ENCODE measurements at regions not wholly inside any gene's neighbourhood (a gene's known extent, or its start where the extent isn't known, plus 50 kb on each side); places are given as distances from the start of the nearest gene placed in this dataset.
A peak's percentile ranks its signal among the peaks of the same experiment; 100 is the strongest.

DNA sequence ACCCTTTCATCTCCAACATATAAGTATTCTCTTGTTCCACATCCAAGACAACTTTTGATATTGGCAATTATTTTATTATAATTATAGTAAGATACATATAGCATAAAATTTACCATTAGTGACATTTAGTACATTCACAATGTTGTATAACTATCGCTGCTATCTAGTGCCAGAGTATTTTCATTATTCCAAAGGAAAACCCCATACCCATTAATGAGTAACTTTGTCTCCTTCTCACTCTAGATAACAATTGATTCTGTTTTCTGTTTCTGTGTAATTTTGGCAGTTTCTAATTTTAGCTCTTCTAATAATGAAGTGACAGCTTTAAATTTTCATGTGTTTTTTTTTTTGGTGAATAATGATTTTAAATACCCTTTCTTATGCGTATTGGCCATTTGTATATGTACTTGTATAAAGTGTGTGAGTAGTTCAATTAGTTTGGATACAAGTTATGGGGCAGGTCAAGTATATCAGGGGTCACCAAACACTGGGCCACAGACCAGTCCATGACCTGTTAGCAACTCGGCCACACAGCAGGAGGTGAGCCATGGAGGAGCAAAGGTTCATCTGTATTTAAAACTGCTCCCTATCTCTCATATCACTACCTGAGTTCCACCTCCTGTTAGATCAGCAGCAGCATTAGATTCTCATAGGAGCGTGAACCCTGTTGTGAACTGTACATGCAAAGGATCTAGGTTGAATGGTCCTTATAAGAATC, 97.2 kb upstream of the SYT1 start:
- in situ Hi-C loops (cut with HindIII; ENCODE audit: low pct_unique_long_range_greater_than_20kb, low sequenced_read_pairs), result no loop called here
- no peak for DNase-seq (ENCODE audit: low read depth in 1 of 2, low spot score in 1 of 2)
- TF ChIP-seq JUND (IDR thresholded peaks at IDR 0.05; ENCODE audit: low read depth), result no peak

DNA sequence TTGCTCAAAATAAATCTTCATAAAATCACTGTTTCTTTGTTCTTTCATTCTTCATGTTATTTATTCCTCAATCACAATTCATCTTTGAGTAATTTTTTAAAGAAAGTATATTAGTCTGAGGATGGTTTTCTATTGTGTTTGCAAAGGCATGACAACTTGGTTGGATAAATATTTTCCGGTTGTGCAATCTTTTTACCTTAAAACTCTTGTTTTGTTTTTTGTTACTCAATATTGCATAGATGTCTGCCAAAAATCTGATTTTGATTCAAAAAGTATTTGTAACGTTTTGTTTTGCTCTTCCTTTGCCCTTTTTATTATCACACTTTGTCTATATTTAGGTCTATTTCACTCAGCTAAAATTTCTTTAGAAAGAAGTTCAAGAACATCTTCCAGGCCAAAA, 86.2 kb upstream of the SYT1 start:
- no peak for TF ChIP-seq JUND (IDR thresholded peaks at IDR 0.05; ENCODE audit: low read depth)
- DNase-seq (ENCODE audit: low read depth in 1 of 2, low spot score in 1 of 2), result no peak
- in situ Hi-C loops (cut with HindIII; ENCODE audit: low pct_unique_long_range_greater_than_20kb, low sequenced_read_pairs), result no loop called here

DNA sequence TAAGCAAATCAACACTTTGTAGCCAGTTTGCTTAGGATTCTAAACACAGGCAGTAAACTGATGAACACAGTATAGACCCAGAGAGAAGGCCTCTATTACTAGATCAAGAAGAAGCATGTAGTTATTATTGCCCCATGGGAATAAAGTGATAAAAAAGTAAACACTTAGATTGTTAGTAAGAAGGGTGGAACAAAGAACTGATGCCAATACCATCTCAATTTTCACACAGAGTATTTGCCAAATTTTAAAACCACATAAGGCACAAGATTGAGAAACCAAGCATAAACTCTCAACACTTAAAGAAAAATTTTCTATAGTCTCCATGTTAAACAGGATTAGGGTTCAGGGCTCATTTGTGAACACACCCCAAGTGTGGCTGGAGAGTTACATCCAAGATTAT, 77.0 kb upstream of the SYT1 start:
- no peak for DNase-seq (ENCODE audit: low read depth in 1 of 2, low spot score in 1 of 2)
- TF ChIP-seq JUND (IDR thresholded peaks at IDR 0.05; ENCODE audit: low read depth), result no peak
- in situ Hi-C loops (cut with HindIII; ENCODE audit: low pct_unique_long_range_greater_than_20kb, low sequenced_read_pairs), result no loop called here

DNA sequence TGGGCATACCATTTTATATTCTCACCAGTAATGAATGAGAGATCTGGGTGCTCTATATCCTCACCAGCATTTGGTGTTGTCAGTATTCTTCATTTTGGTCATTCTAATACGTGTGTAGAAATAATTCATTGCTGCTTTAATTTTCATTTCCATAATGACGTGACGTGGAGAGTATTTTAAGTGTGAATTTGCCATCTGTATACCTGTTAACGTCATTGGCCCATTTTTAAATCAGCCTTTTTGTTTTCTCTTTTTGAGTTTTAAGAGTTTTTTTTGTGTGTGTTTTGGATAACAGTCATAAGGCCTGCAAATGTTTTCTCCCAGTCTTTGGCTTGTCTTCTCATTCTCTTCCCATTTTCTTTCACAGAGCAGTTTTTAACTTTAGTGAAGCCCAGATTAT, 74.4 kb upstream of the SYT1 start:
- TF ChIP-seq JUND (IDR thresholded peaks at IDR 0.05; ENCODE audit: low read depth), result no peak
- no peak for DNase-seq (ENCODE audit: low read depth in 1 of 2, low spot score in 1 of 2)
- in situ Hi-C loops (cut with HindIII; ENCODE audit: low pct_unique_long_range_greater_than_20kb, low sequenced_read_pairs), result no loop called here

DNA sequence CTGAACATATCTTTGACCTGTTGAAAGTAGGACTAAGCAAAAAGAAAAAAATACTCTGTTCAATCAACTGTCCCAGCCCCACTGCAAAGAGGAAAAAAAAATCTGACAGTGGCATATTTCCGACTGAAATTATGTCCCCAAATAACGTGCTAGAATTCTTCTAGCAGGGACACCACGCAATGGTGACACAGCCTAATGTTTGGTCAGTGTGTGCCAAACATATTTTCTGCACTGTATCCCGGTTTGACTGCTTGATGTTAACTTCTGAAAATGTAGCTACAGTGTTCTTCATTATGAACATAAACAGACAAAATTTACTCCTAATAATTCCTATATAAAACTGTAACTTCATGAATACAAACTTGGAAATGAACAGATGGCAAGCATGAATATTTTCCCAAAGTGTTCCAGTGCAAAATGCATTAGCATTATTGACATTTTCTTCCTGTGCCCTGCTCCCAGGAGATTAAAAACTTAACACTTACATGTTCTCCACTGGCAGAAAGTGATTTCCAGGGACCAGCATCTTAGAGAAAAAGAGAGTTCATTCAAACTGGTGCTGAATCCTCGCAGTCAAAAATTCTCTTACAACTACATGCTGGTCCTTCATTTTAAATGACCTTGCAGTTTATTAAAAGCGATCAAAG, 72.4 kb upstream of the SYT1 start:
- no peak for TF ChIP-seq JUND (IDR thresholded peaks at IDR 0.05; ENCODE audit: low read depth)
- in situ Hi-C loops (cut with HindIII; ENCODE audit: low pct_unique_long_range_greater_than_20kb, low sequenced_read_pairs), result no loop called here
- peak in 1 of 2 experiments; percentile 13 for DNase-seq (ENCODE audit: low read depth in 1 of 2, low spot score in 1 of 2)

DNA sequence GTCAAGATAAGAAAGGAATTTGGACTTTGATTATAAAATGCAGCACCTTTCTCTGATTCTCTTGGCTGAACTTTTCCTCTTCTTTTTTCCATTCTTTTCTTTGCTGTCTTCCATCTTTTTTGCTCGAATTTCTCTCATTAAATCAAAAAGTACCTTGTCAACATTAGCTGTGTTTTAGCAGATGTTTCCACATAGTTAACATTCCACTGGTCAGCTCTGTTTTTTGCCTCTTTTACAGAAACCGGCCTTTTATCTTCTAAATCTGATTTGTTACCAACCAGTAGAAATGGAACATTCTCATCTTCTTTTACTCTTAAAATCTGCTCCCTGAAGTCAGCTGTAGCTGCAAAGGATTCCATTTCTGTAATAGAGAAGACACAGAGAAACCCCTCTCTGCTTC, 71.1 kb upstream of the SYT1 start:
- DNase-seq (ENCODE audit: low read depth in 1 of 2, low spot score in 1 of 2), result no peak
- no peak for TF ChIP-seq JUND (IDR thresholded peaks at IDR 0.05; ENCODE audit: low read depth)
- in situ Hi-C loops (cut with HindIII; ENCODE audit: low pct_unique_long_range_greater_than_20kb, low sequenced_read_pairs), result no loop called here

DNA sequence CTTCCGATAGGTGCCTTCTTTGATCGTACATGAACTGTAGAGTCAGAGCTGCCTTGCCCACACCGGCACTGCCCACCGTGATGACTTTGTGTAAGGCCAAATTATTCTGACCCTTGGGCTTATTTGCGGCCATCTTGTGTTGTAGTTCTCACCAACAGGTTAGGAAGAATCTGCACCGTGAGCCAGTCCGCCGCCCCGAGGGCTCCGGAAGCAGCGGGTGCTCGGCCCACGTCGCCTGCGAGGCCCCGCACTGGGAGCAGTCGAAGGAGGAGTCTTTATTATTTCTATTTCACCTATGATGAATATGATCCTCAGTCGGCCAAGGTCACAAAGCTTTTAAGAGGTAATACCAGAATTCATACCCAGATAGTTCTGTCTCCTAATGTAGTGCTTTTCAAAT, 70.6 kb upstream of the SYT1 start:
- no peak for TF ChIP-seq JUND (IDR thresholded peaks at IDR 0.05; ENCODE audit: low read depth)
- DNase-seq (ENCODE audit: low read depth in 1 of 2, low spot score in 1 of 2), result no peak
- in situ Hi-C loops (cut with HindIII; ENCODE audit: low pct_unique_long_range_greater_than_20kb, low sequenced_read_pairs), result no loop called here

DNA sequence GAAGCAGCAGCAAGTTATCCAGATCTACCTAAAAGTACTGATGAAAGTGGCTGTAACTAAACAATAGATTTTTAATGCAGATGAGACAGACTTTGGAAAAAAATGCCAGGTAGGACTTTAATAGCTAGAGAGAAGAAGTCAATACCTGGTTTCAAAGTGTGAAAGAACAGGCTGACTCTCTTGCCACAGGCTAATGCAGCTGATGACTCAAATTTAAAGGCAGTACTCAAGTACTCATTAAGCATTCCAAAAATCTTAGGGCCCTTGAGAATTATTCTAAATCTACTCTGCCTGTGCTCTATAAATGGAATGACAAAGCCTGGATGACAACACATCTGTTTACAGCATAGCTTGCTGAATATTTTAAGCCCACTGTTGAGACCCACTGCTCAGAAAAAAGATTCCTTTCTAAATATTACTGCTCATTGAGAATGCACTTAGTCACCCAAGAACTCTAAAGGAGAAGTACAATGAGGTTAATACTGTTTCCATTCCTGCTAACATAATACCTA, 68.6 kb upstream of the SYT1 start:
- DNase-seq (ENCODE audit: low read depth in 1 of 2, low spot score in 1 of 2), result no peak
- TF ChIP-seq JUND (IDR thresholded peaks at IDR 0.05; ENCODE audit: low read depth), result no peak
- in situ Hi-C loops (cut with HindIII; ENCODE audit: low pct_unique_long_range_greater_than_20kb, low sequenced_read_pairs), result no loop called here

GRCh38 chr12:78797196-78797931, 67.2 kb upstream of the SYT1 start:
- no peak for TF ChIP-seq JUND (IDR thresholded peaks at IDR 0.05; ENCODE audit: low read depth)
- no peak for DNase-seq (ENCODE audit: low read depth in 1 of 2, low spot score in 1 of 2)
- in situ Hi-C loops (cut with HindIII; ENCODE audit: low pct_unique_long_range_greater_than_20kb, low sequenced_read_pairs), result no loop called here

DNA sequence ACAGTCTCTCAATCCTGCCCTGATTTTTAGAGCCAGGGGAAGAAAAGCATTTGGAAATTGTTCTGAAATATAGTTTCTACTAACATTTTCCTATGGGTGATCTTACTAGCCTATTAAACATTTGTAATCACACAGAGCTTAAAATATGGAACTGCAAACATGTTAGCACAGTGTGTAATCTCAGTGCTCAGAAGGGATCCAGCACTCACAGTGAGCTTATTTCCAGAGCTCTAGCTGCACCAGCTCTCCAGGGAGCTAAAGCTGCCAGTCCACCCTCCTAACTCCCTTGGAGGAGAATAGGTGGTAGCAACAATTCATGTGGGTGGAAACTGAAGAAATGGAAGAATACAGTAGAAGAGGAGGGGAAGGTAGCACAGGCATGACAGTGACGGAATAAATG, 64.9 kb upstream of the SYT1 start:
- in situ Hi-C loops (cut with HindIII; ENCODE audit: low pct_unique_long_range_greater_than_20kb, low sequenced_read_pairs), result no loop called here
- no peak for TF ChIP-seq JUND (IDR thresholded peaks at IDR 0.05; ENCODE audit: low read depth)
- no peak for DNase-seq (ENCODE audit: low read depth in 1 of 2, low spot score in 1 of 2)

DNA sequence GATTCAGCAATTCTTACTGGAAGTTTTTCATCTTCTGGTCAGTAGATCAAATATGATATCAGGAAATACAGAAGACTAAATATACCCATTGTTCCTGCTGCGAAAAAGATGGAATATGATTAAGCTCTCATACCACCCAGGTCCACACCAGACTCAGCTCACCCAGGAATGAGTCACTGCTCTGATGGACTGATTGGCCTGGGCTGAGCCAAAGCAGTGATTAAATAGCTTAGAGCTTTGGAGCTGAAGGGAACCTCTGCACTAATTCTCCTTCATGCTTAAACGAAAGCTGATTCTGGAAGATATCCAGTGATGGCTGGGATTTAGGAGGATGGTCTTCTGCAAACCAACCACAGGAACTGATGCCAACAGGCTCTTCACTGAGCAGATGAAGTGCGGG, 62.0 kb upstream of the SYT1 start:
- DNase-seq (ENCODE audit: low read depth in 1 of 2, low spot score in 1 of 2), result no peak
- in situ Hi-C loops (cut with HindIII; ENCODE audit: low pct_unique_long_range_greater_than_20kb, low sequenced_read_pairs), result no loop called here
- TF ChIP-seq JUND (IDR thresholded peaks at IDR 0.05; ENCODE audit: low read depth), result no peak

GRCh38 chr12:78804262-78804661, 60.3 kb upstream of the SYT1 start:
- no peak for DNase-seq (ENCODE audit: low read depth in 1 of 2, low spot score in 1 of 2)
- no peak for TF ChIP-seq JUND (IDR thresholded peaks at IDR 0.05; ENCODE audit: low read depth)
- in situ Hi-C loops (cut with HindIII; ENCODE audit: low pct_unique_long_range_greater_than_20kb, low sequenced_read_pairs), result no loop called here
